ENCODE measurements at regions not wholly inside any gene's neighbourhood (a gene's known extent, or its start where the extent isn't known, plus 50 kb on each side); places are given as distances from the start of the nearest gene placed in this dataset.
"Not testable (repeated sequence)": the region's sequence is repeated elsewhere in the genome, so short reads cannot be mapped to it uniquely, and the experiment has no call there.

DNA sequence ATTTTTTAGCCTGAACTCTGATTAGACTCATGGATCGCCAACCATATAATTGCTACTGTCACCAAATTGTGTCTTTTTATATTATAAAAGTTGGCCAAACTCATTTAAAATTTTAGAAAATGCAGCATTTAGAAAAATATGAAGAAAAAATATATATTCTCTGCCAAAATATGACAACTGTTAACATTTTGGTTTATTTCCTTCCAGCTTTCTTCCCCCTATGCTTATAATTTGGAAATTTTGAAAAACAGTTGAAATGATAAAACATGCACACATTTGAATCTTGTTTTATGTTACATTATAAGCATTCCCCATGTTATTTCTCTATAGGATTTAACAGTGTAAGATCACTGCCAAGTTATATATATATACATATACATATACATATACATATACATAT, 1112.8 kb downstream of the TUSC7 start:
- H3K36me3 ChIP-seq = no peaks in the 10 kb centered on the region
- DNase-seq = no peak
- H3K4me3 ChIP-seq = no peak overlapping the region
- peaks cover 3% of the 10 kb centered on the region; the same call in 1 of the 2 replicates for H3K9me3 ChIP-seq
- no peaks in the 10 kb centered on the region for H3K27me3 ChIP-seq

DNA sequence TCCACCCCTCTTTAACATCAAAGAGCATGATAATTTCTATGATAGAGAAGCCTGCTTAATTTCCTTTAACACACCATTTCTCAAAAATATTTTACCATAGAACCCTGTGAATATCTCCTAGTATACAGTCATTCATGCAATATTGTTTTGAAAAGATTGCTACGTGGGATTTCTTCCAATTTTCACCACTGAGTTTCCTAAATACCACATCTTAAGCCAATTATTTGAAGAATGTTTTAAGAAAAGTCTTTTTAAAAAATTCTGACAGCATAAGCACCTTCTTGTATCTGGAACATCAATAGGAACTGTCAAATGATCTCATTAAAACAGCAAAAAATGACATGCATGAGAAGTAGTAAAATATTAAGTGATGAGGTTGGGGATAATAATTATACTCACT, 1126.7 kb downstream of the TUSC7 start:
- Histone ChIP-seq H3K27me3 (no peaks in the 10 kb centered on the region), H3K9me3 (no peaks in the 10 kb centered on the region), H3K36me3 (no peaks in the 10 kb centered on the region), H3K4me3 (no peak overlapping the region)
- no peak for DNase-seq

DNA sequence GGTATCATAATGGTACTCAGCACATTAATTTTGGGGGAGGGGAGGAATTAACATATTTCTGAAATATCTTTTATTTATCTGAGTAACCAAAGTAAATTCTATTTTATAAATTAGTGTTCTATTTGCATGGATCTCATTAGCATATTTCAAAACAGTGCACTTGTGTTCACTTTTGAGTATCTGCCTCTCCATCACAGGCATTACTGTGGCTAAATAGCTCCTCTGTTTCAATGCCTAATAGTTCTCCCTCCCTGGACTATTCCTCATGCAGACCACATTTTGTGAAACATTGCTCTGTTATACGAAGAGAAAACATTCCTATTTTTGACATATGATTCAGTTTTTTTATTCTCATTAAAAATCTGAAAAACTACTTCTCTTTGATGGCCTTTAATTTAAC, 1127.8 kb downstream of the TUSC7 start:
- no peaks in the 10 kb centered on the region for H3K9me3 ChIP-seq
- no peaks in the 10 kb centered on the region for H3K27me3 ChIP-seq

DNA sequence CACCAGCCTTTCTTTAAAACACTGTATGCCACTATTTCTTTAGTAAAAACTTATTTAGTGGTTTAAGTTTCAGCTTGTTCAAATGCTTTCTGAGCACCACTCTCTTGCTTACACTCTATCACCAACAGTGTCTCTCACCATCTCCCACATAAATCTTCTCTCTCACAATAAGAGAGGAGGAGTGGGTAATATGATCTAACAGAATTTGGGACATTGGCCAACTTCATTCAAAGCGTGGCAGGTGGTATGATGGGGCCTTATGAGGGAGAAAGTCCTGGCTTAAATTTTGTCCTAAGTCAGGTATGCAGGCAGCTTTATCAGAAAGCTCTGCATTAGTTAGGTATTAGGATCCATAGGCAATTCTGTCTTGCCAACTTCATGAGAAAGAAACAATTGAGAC, 1132.5 kb downstream of the TUSC7 start:
- Histone ChIP-seq H3K27me3 (no peaks in the 10 kb centered on the region), H3K9me3 (0 out of 2 replicates have a peak, but pooled peaks cover 2% of the 10 kb centered on the region), H3K36me3 (no peaks in the 10 kb centered on the region), H3K4me3 (no peak overlapping the region)
- no peak for DNase-seq

More for the DNA sequence above, 1127.8 kb downstream of the TUSC7 start:
- Histone ChIP-seq H3K4me3 (no peak overlapping the region), H3K36me3 (no peaks in the 10 kb centered on the region)
- DNase-seq = no peak

DNA sequence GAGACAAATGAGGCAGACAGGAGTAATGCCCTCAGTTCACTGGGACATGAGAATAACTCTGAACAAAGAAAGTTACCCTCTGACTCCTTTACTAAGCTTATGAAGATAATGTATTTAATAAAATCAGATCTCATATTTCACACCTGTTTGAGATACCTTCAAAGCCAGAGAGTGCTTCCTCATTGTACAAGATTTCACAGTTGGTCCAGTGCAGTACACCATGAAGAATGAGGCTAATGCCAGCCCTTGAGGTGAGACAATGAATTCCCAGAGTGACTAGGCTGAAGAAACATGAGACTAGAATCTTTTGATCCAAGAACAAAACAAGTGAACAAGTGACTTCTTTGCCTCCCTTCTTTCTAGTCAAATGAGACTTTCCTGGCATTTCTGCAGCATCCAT, 1133.8 kb downstream of the TUSC7 start:
- H3K9me3 ChIP-seq = 0 out of 2 replicates have a peak, but pooled peaks cover 2% of the 10 kb centered on the region
- H3K36me3 ChIP-seq = no peaks in the 10 kb centered on the region
- no peak for DNase-seq
- no peaks in the 10 kb centered on the region for H3K27me3 ChIP-seq
- H3K4me3 ChIP-seq = no peak overlapping the region

DNA sequence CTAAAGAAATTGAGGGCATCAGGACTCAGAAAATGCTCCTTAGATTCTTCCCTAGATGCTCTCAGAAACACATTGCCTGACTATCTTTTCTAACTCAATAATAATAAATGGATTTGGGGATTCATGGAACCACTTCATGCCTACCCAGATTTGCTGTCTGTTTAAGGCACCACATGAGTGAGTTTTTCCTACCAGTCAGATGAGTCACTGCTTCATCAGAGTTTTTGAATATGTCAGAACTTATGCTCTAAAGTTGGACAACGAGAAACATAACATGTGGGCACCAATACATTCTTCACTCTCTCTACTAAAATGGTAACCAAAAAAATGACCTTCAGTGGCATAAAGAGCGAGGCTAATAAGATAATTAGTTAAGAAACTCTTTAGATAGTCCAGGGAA, 1135.1 kb downstream of the TUSC7 start:
- Histone ChIP-seq H3K27me3 (no peaks in the 10 kb centered on the region), H3K36me3 (no peaks in the 10 kb centered on the region), H3K4me3 (no peak overlapping the region), H3K9me3 (0 out of 2 replicates have a peak, but pooled peaks cover 2% of the 10 kb centered on the region)
- no peak for DNase-seq

DNA sequence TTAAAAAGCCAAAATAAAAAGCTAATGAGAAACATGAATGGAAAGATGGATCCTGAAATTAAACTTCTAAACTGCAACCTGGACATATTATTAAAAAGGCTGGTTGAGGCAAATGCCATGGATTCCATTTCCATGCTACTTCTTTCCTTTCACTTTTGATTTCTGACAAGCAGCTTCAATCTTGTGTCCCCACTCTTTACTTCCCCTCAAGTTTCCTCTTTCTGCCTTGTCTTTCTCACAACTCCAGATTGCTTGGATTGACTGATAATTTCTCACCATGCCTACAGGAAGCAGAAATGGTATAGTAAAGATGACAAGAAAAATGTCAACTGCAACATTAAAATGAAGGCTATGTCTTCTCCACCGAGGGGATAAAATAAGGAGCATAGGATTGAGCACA, 1136.7 kb downstream of the TUSC7 start:
- DNase-seq = no peak
- H3K36me3 ChIP-seq = no peaks in the 10 kb centered on the region
- peak overlapping the region; percentile 22 for H3K4me3 ChIP-seq
- H3K9me3 ChIP-seq = 0 out of 2 replicates have a peak, but pooled peaks cover 2% of the 10 kb centered on the region
- no peaks in the 10 kb centered on the region for H3K27me3 ChIP-seq

DNA sequence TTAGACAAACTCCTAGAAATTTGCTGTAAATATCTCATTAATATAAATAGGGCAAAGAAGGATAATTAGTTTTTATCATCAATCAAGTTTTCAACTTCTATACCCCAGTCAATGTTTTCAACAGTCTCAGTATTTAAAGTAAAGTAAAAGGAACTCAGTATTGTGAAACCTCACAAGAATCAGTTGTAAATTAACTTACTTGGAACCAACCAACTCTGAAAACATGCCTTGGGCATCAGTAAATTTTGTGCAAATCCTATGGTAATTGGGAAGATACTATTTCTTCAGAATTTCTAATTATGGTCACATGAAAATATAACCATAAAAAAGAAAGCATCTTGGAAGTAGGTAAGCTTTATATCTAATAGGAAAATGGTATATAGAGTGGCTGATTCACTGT, 1139.0 kb downstream of the TUSC7 start:
- no peak overlapping the region for H3K4me3 ChIP-seq
- H3K27me3 ChIP-seq = no peaks in the 10 kb centered on the region
- DNase-seq = no peak
- 0 out of 2 replicates have a peak, but pooled peaks cover 2% of the 10 kb centered on the region for H3K9me3 ChIP-seq
- H3K36me3 ChIP-seq = no peaks in the 10 kb centered on the region; the same call in 1 of the 2 replicates

DNA sequence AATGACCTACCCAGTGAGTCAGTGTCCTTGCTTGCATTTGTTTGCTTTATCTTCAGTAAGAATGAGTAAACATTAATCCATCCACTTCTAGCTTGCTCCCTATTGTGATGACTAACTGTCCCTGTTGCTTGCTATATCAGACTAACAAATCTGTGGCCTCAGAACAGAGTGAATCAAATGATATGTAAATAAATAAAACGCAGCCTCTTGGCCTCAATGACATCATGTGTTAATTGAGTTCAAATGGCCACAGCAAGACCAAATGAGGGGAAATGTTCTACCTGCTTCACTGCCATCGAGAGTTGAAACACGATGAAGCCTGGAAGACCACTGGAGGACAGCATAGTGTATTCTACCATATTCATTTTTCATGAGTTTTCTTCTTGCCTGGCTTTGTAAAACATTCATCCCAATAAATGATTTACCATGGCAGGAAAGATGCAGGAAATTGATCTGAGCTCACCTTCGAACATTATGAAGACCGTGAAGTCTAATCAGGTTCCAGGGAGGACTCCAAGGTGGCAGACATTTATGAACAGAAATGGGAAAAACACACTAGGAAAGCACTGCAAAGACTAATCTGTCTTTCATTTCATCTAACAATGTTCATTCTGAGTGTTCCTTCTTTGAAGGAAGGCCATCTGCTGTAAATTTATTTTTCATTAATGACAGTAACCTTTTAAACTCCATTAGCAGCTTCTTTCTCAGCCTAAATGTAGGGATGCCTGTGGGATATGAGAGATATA, 1144.5 kb downstream of the TUSC7 start:
- no peaks in the 10 kb centered on the region for H3K9me3 ChIP-seq
- peak; percentile 12 for DNase-seq
- no peak overlapping the region for H3K4me3 ChIP-seq
- no peaks in the 10 kb centered on the region; the same call in 1 of the 2 replicates for H3K36me3 ChIP-seq
- H3K27me3 ChIP-seq = no peaks in the 10 kb centered on the region

DNA sequence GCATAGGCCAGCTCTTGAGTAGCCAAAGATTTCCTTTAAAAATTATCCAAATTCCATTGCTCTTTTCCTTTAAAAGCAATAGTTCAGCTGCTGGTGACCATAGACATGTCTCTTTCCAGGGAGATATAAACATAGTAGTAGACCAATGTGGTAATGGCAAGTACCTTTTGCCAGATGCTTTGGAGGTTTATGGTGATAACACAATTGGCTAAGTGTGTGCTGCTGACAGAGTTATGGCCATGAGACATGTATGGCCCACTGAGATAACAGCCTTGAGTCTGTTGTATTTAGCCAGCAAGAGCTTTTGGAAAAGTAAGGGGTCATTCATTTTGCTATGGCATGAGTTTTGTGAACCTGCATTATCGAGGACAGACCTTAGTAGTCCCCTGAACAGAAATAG, 1146.8 kb downstream of the TUSC7 start:
- Histone ChIP-seq H3K4me3 (no peak overlapping the region), H3K27me3 (no peaks in the 10 kb centered on the region), H3K36me3 (no peaks in the 10 kb centered on the region; the same call in 1 of the 2 replicates), H3K9me3 (no peaks in the 10 kb centered on the region)
- no peak for DNase-seq

DNA sequence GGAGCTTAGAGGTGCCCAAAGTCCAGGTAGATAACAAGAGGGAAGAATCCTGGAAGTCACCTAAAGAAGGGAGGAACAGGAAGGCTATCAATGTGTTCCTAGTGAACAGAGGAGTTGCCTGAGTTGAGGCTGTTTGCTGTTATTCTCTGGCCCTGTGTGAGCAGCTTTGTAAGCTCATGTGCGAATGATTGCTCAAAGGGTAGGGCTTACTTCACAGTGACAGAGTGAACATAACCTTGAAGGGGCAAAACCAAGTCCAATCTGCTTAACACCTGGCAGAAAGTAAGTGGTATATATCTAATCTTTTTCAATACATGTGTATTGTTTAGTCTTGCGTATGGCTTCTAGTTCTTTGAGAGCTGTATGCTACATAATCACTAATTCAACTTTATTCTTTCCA, 1153.6 kb downstream of the TUSC7 start:
- no peak for DNase-seq
- H3K4me3 ChIP-seq = no peak overlapping the region
- no peaks in the 10 kb centered on the region for H3K27me3 ChIP-seq
- no peaks in the 10 kb centered on the region for H3K9me3 ChIP-seq
- H3K36me3 ChIP-seq = no peaks in the 10 kb centered on the region

DNA sequence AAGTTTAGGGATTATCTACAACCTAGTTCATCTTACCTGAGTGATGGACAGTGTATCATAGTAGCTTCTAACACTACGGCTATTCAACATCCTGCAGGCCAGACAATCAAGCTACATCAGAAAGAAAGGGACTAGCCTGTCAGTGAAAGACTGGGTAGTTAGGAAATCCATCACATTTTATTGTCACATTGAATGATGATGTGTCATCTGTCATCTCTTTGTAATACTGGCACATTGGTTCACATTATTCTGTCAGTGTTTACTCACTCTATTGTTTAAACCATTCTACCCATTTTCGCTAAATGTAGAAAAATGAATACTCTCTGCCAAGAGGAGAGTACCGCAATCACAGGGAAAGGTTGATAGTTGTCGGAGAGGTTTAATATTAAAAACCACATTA, 1155.8 kb downstream of the TUSC7 start:
- H3K9me3 ChIP-seq = no peaks in the 10 kb centered on the region
- H3K4me3 ChIP-seq = no peak overlapping the region
- no peak for DNase-seq
- no peaks in the 10 kb centered on the region for H3K36me3 ChIP-seq
- H3K27me3 ChIP-seq = no peaks in the 10 kb centered on the region

DNA sequence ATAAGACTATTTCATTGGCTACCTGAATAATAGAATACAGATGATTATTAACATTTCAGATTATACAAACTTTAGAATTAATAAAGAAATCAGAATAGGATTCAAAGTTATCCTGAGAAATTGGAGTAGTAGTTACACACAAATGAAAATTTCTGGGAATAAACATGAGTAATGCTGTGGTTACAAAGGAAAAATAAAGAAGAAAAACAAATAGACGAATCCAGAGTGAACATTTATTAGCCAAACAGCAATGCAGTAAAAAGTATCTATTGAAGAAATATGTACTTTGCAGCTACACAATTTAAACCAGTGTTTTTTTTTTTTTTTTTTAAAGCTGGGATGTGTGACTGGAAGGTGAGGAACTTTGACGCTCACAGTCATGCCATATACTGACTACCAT, 1159.2 kb downstream of the TUSC7 start:
- peak; percentile 13 for DNase-seq
- no peaks in the 10 kb centered on the region for H3K36me3 ChIP-seq
- no peaks in the 10 kb centered on the region for H3K9me3 ChIP-seq
- no peaks in the 10 kb centered on the region for H3K27me3 ChIP-seq
- H3K4me3 ChIP-seq = no peak overlapping the region

DNA sequence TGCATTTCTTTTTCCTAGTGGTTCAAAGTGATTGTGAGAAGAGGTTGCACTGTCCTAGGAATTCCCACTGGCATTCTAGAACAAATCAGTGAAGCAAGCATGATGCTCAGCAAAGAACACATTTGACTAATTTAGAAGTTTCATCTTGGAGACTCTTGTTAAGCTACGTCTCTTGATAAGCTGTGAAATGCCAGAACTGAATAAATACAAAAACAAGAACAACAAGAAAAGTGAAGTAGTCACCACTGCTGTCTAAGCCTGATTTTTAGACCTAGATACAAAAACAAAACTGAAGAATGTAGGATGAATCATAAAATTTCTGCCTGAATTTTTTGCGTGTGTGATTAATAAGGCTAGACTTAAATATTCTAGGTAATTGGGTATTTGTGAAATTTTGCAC, 1162.4 kb downstream of the TUSC7 start:
- no peaks in the 10 kb centered on the region for H3K9me3 ChIP-seq
- no peaks in the 10 kb centered on the region for H3K27me3 ChIP-seq
- no peak for DNase-seq
- H3K4me3 ChIP-seq = no peak overlapping the region
- H3K36me3 ChIP-seq = no peaks in the 10 kb centered on the region

DNA sequence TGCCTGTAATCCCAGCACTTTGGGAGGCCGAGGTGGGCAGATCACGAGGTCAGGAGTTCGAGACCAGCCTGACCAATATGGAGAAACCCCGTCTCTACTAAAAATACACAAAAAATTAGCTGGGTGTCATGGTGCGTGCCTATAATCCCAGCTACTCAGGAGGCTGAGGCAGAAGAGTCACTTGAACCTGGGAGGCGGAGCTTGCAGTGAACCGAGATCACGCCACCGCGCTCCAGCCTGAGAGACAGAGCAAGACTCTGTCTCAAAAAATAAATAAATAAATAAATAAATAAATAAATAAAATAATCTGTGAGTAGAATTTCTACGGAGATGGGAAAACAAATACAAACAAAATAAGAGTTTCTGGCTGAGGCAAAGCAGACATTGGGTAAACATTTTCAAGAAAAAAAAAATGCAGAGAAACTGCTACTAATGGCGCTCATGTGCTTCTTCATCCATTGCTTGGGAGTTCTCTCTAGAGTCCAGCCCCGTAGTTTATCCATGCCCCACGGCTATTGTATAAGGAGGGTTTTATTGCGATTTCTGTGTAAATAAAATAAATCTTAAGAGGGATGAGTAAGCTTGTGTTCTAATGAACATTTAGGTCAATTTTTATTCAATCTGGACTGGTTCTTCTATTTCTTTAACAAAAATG, 1161.9 kb downstream of the IGSF11 start:
- DNase-seq, H3K9me3 ChIP-seq, H3K4me3 ChIP-seq, H3K36me3 ChIP-seq, H3K27me3 ChIP-seq: not testable (repeated sequence)

DNA sequence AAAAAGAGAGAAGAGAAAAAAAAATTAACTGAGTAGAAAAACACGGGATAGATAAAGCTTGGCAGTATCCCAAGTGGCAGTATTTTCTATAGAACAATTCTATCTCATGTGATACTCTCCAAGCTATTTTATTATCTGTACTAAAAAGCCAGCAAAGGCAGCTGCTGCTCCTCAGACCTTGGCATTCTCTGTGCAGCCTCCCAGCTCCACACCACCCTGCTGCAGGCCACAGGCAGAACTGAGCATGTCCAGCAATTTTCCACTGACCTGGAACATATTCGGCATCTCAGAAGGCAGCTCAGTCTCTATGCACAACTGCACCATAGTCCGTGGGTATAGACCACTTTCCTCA, 1161.4 kb downstream of the IGSF11 start:
- no peaks in the 10 kb centered on the region for H3K36me3 ChIP-seq
- no peak overlapping the region for H3K4me3 ChIP-seq
- H3K27me3 ChIP-seq = no peaks in the 10 kb centered on the region
- DNase-seq = no peak
- H3K9me3 ChIP-seq = no peaks in the 10 kb centered on the region

DNA sequence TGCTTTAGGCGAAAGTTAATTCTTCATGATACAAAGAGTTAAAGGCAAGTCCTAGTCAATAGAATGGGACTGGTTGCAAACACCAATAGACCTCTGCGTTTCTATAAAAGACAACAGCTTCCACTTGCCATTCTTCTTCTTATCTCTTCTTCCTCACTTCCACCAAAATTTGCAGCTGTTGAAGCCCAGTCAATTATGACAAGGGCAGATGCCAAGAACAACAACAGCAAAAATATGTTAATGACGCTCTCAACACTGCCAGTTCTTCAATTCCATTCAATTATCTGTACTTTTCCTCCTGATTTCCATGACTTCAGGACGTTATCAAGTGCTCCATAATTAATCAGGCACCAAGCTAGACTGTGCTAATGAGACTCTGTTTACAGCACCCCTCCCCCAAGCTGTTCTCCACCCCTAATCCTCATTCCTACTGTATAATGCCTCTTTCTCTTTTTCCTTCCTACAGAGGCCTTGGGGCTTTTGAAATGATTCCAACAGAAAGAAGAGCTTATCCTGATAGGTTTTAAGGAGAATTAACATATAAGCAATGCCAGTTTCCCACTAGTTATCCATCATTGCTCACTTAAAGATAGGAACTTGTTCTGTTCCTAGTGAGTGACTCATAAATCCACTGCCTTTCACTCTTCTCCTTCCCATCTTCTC, 1160.5 kb downstream of the IGSF11 start:
- H3K4me3 ChIP-seq = no peak overlapping the region
- H3K9me3 ChIP-seq = no peaks in the 10 kb centered on the region
- H3K27me3 ChIP-seq = no peaks in the 10 kb centered on the region
- no peak for DNase-seq
- H3K36me3 ChIP-seq = no peaks in the 10 kb centered on the region

Data from MG63 (cell line).